H1 (cell line): ENCODE measurements at regions not wholly inside any gene's neighbourhood (a gene's known extent, or its start where the extent isn't known, plus 50 kb on each side); places are given as distances from the start of the nearest gene placed in this dataset.

Source experiments
- CTCF ChIA-PET: fragments of 300-600 bp; sonication (Branson Sonifier 250); formaldehyde crosslinking; loops from one replicate; lab custom pipeline; 2021; ENCODE audit not compliant: partially characterized antibody; lab: Charles Lee
- POLR2A ChIA-PET: fragments of 300-600 bp; sonication (Branson Sonifier 250); formaldehyde crosslinking; loops from one replicate; lab custom pipeline; 2021; ENCODE audit warnings: inconsistent platforms; ENCODE audit not compliant: partially characterized antibody; lab: Charles Lee
- DNase-seq, 2 experiments: peaks; one replicate each; pipeline versions ENCODE4 v3.0.0 to v3.0.0-alpha.2; 2010 to 2022; ENCODE audit warnings: low spot score in 2 of 2, low read depth in 1 of 2, mixed read lengths in 1 of 2
- FAIRE-seq: peaks from 2 replicates; lab custom pipeline; 2011; peaks lifted over from hg19 to GRCh38; lab: Jason Lieb, UNC
- H2AFZ ChIP-seq: 2 replicates; pipeline ENCODE4 v1.8.1; 2012; ENCODE audit warnings: low read length, inconsistent platforms
- H2AK5ac ChIP-seq: 2 replicates; pipeline ENCODE4 v1.6.1; 2013; ENCODE audit warnings: low read depth, low read length
- H2BK120ac ChIP-seq: replicated peaks from 2 replicates; pipeline ENCODE3; 2013; ENCODE audit warnings: low read depth, low read length, inconsistent platforms
- H2BK12ac ChIP-seq: 2 replicates; pipeline ENCODE4 v1.6.1; 2013; ENCODE audit warnings: low read depth, low read length
- H2BK15ac ChIP-seq: 2 replicates; pipeline ENCODE4 v1.6.1; 2013; ENCODE audit warnings: low read length
- H2BK20ac ChIP-seq: 2 replicates; pipeline ENCODE4 v1.6.1; 2013; ENCODE audit warnings: low read length
- H2BK5ac ChIP-seq: 2 replicates; pipeline ENCODE4 v1.6.1; 2013; ENCODE audit warnings: low read depth, low read length
- H3K14ac ChIP-seq: 2 replicates; pipeline ENCODE4 v1.6.1; 2013; ENCODE audit warnings: inconsistent platforms; ENCODE audit not compliant: insufficient read length
- H3K18ac ChIP-seq: 2 replicates; pipeline ENCODE4 v1.6.1; 2013; ENCODE audit warnings: low read length; ENCODE audit errors: extremely low read depth
- H3K23ac ChIP-seq: 2 replicates; pipeline ENCODE4 v1.6.1; 2013; ENCODE audit warnings: inconsistent platforms; ENCODE audit not compliant: insufficient read length
- H3K23me2 ChIP-seq: 2 replicates; pipeline ENCODE4 v1.6.1; 2013; ENCODE audit warnings: low read depth, low read length
- H3K27ac ChIP-seq: 2 replicates; pipeline ENCODE4 v1.6.1; 2011; ENCODE audit warnings: low read depth, low read length, inconsistent platforms
- H3K27me3 ChIP-seq, 4 experiments: replicated peaks in 1 of 4; 1 replicate in 1 of 4; 2 replicates in 3 of 4; pipeline versions ENCODE4 v1.6.1 to v1.8.1; 2011 to 2013; ENCODE audit warnings: low read length in 3 of 4, mild to moderate bottlenecking in 3 of 4, inconsistent platforms in 2 of 4, mixed read lengths in 2 of 4, moderate library complexity in 1 of 4; ENCODE audit not compliant: control insufficient read depth in 3 of 4, insufficient read depth in 3 of 4; ENCODE audit errors: extremely low read depth in 1 of 4
- H3K36me3 ChIP-seq, 4 experiments: 2 replicates each; pipeline versions ENCODE4 v1.6.1 to v1.8.1; 2011 to 2013; ENCODE audit warnings: mild to moderate bottlenecking in 4 of 4, low read length in 3 of 4, moderate library complexity in 2 of 4, control low read depth in 1 of 4, inconsistent platforms in 1 of 4; ENCODE audit not compliant: insufficient read depth in 4 of 4, control insufficient read depth in 2 of 4
- H3K4ac ChIP-seq: replicated peaks from 2 replicates; pipeline ENCODE3; 2013; ENCODE audit warnings: low read length, low read depth, mixed read lengths, inconsistent platforms; ENCODE audit not compliant: insufficient read length
- H3K4me1 ChIP-seq, 4 experiments: replicated peaks in 1 of 4; 1 replicate in 1 of 4; 2 replicates in 3 of 4; pipeline versions ENCODE4 v1.6.1 to v1.8.1; 2011 to 2013; ENCODE audit warnings: low read length in 3 of 4, inconsistent platforms in 2 of 4, mixed read lengths in 1 of 4; ENCODE audit not compliant: insufficient read depth in 4 of 4, control insufficient read depth in 3 of 4
- H3K4me2 ChIP-seq, 2 experiments: 2 replicates each; pipeline versions ENCODE4 v1.6.1 to v1.8.1; 2011 to 2013; ENCODE audit warnings: low read depth in 2 of 2, low read length in 2 of 2, control low read depth in 1 of 2, inconsistent platforms in 1 of 2, mild to moderate bottlenecking in 1 of 2; ENCODE audit not compliant: insufficient read depth in 1 of 2
- H3K4me3 ChIP-seq, 4 experiments: fragments of 200-600, 300-600 bp in 1 of 4; sonication (generic), shearing (Covaris generic), sonication (Bioruptor Twin) in 1 of 4; 2 replicates each; pipeline versions ENCODE4 v1.5.1 to v1.8.1; 2011 to 2016; ENCODE audit warnings: low read length in 4 of 4, low read depth in 3 of 4, control low read depth in 2 of 4, inconsistent platforms in 2 of 4, mild to moderate bottlenecking in 2 of 4, mixed read lengths in 1 of 4, moderate library complexity in 1 of 4; ENCODE audit not compliant: insufficient read depth in 2 of 4; ENCODE audit errors: extremely low read depth in 1 of 4
- H3K56ac ChIP-seq: replicated peaks from 2 replicates; pipeline ENCODE3; 2013; ENCODE audit warnings: low read depth, mild to moderate bottlenecking, mixed read lengths, low read length, inconsistent platforms; ENCODE audit not compliant: insufficient read length
- H3K79me1 ChIP-seq: 2 replicates; pipeline ENCODE4 v1.6.1; 2013; ENCODE audit warnings: low read depth, low read length, control low read depth
- H3K79me2 ChIP-seq, 2 experiments: 2 replicates each; pipeline versions ENCODE4 v1.6.1 to v1.8.1; 2012 to 2013; ENCODE audit warnings: low read length in 2 of 2, mild to moderate bottlenecking in 2 of 2, inconsistent platforms in 1 of 2; ENCODE audit not compliant: insufficient read depth in 2 of 2, control insufficient read depth in 1 of 2
- H3K9ac ChIP-seq, 4 experiments: replicated peaks in 1 of 4; 1 replicate in 1 of 4; 2 replicates in 3 of 4; pipeline versions ENCODE4 v1.6.1 to v1.8.1; 2011 to 2013; ENCODE audit warnings: low read depth in 3 of 4, low read length in 3 of 4, control low read depth in 2 of 4, mild to moderate bottlenecking in 2 of 4, moderate library complexity in 2 of 4, inconsistent platforms in 1 of 4; ENCODE audit errors: extremely low read depth in 1 of 4
- H3K9me3 ChIP-seq, 2 experiments: 2 replicates each; pipeline versions ENCODE4 v1.6.1 to v1.8.1; 2012 to 2013; ENCODE audit warnings: mild to moderate bottlenecking in 2 of 2, moderate library complexity in 2 of 2, control low read depth in 1 of 2, inconsistent platforms in 1 of 2, low read depth in 1 of 2, low read length in 1 of 2, mixed read lengths in 1 of 2; ENCODE audit not compliant: insufficient read depth in 2 of 2
- H4K20me1 ChIP-seq, 2 experiments: replicated peaks in 1 of 2; 2 replicates each; pipeline versions ENCODE3 to v1.8.1; 2011 to 2013; ENCODE audit warnings: inconsistent platforms in 2 of 2, low read length in 2 of 2, mild to moderate bottlenecking in 1 of 2; ENCODE audit not compliant: insufficient read depth in 2 of 2, control insufficient read depth in 1 of 2
- H4K5ac ChIP-seq: 2 replicates; pipeline ENCODE4 v1.6.1; 2013; ENCODE audit warnings: low read length, low read depth, mixed read lengths, inconsistent platforms; ENCODE audit not compliant: insufficient read length
- H4K8ac ChIP-seq: 2 replicates; pipeline ENCODE4 v1.8.0; 2013; ENCODE audit warnings: mild to moderate bottlenecking, moderate library complexity, low read length, inconsistent platforms; ENCODE audit not compliant: insufficient read depth; ENCODE audit errors: extremely low read depth
- H4K91ac ChIP-seq: replicated peaks from 2 replicates; pipeline ENCODE3; 2013; ENCODE audit warnings: low read length, mixed read lengths, inconsistent platforms; ENCODE audit not compliant: insufficient read length
- EP300 ChIP-seq, 2 experiments: IDR thresholded peaks; 1 replicate in 1 of 2; 2 replicates in 1 of 2; pipeline ENCODE4 v1.6.1; 2011 to 2012; ENCODE audit warnings: low read depth in 2 of 2, low read length in 2 of 2, mild to moderate bottlenecking in 2 of 2, borderline replicate concordance in 1 of 2, inconsistent platforms in 1 of 2, moderate library complexity in 1 of 2
- SP1 ChIP-seq: IDR thresholded peaks from 2 replicates; pipeline ENCODE4 v1.6.1; 2011; ENCODE audit warnings: low read depth, low read length
- SRF ChIP-seq: IDR thresholded peaks from 2 replicates; pipeline ENCODE4 v1.6.1; 2011; ENCODE audit warnings: mild to moderate bottlenecking, low read depth, low read length, moderate library complexity
- WGBS, 2 experiments: shearing (Covaris generic) in 1 of 2; methylation state at CpG; one replicate each; pipeline versions ENCODE4 v1.1.6 to v1.1.7; 2013 to 2015; ENCODE audit warnings: low lambda C conversion rate in 2 of 2, mixed read lengths in 2 of 2, inconsistent platforms in 1 of 2, low coverage in 1 of 2, missing lambda C conversion rate in 1 of 2; ENCODE audit not compliant: insufficient replicate concordance in 2 of 2, insufficient coverage in 1 of 2, insufficient read length in 1 of 2; ENCODE audit errors: extremely low coverage in 1 of 2, missing lambda C conversion rate in 1 of 2; 5-methylcytosine and 5-hydroxymethylcytosine counted together
- TF ChIP-seq, protein P1 (sequence below): IDR thresholded peaks from 2 replicates; pipeline ENCODE4 v1.6.1; 2012; ENCODE audit warnings: low read length, inconsistent platforms

DNA sequence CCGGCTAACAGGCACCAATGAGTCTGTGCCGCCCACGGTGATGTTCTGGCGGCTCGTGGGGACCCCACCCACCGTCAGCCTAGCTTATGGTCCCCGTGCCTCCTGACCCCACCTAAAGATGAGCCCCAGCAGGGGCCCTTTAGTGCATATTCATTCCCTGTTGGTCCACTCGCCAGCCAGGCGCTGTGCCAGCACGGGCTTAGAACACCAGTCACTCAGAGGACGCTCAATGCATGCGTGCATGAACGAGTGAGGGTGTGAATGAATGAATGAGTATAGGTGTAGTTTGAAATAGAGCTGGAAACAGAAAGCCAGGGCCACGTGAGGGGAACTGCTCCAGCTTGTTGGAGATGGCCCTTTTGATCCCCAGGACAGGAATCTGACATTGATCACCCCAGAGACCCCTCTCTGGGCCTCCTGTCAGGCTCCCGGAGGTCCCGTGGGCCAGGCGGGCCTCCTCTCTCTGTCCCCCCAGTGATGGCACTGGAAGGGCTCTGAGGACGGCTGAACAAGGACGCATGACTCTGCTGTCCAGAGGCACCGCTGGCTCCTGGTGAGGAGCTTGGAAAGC, 193.9 kb upstream of the C14orf180 start:
- Histone ChIP-seq H2BK5ac (no peak overlapping the region), H3K27ac (no peak overlapping the region), H3K9me3 (no peaks in the 10 kb centered on the region; a peak in 1 of 4 replicates), H3K18ac (no peak overlapping the region), H3K9ac (no peak overlapping the region), H3K23me2 (no peaks in the 10 kb centered on the region), H2AFZ (no peak overlapping the region), H3K56ac (no peak overlapping the region), H3K27me3 (no peaks in the 10 kb centered on the region), H4K5ac (no peak overlapping the region), H2BK20ac (no peak overlapping the region), H2BK120ac (no peak overlapping the region), H4K8ac (no peak overlapping the region), H3K4me2 (no peak overlapping the region), H2BK15ac (no peak overlapping the region), H2AK5ac (no peak overlapping the region), H3K23ac (no peak overlapping the region), H3K4me3 (no peak overlapping the region), H2BK12ac (no peak overlapping the region), H3K36me3 (no peaks in the 10 kb centered on the region), H3K14ac (no peak overlapping the region), H3K79me2 (no peaks in the 10 kb centered on the region), H3K79me1 (no peaks in the 10 kb centered on the region; the same call in 1 of the 2 replicates), H4K20me1 (no peaks in the 10 kb centered on the region), H3K4ac (no peak overlapping the region), H3K4me1 (peaks cover 0 to 5% (median 0%) of the 10 kb centered on the region in 4 experiments; a peak in 2 of 7 replicates), H4K91ac (no peak overlapping the region)
- ChIA-PET POLR2A (no interaction called here), CTCF (interaction anchor here (1.2 to 2.3 kb wide), 3 partner anchors 9 to 230 kb away, joined by 3 to 6 read pairs (median 5); no protein-coding TSS in a partner anchor)
- no peak for DNase-seq
- no peak for FAIRE-seq
- WGBS, 2 experiments, result 86% methylated on average over 20 of the region's 20 CpGs; no CpG with 5 or more reads in 1 of the 2 experiments
- TF ChIP-seq SRF (no peak), EP300 (IDR thresholded peaks at IDR 0.05; ENCODE audit: borderline replicate concordance in 1 of 2, low read depth in 2 of 2, low read length in 2 of 2) (no peak), SP1 (no peak)
- TF ChIP-seq, protein P1, sequence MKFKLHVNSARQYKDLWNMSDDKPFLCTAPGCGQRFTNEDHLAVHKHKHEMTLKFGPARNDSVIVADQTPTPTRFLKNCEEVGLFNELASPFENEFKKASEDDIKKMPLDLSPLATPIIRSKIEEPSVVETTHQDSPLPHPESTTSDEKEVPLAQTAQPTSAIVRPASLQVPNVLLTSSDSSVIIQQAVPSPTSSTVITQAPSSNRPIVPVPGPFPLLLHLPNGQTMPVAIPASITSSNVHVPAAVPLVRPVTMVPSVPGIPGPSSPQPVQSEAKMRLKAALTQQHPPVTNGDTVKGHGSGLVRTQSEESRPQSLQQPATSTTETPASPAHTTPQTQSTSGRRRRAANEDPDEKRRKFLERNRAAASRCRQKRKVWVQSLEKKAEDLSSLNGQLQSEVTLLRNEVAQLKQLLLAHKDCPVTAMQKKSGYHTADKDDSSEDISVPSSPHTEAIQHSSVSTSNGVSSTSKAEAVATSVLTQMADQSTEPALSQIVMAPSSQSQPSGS, result no peak
